Thyroid gland (tissue), 4 donors: ENCODE measurements at regions not wholly inside any gene's neighbourhood (a gene's known extent, or its start where the extent isn't known, plus 50 kb on each side); places are given as distances from the start of the nearest gene placed in this dataset.

Experiments
- CTCF ChIP-seq, 6 experiments: fragments of 200-600 bp in 3 of 6; fragments of 450-650 bp in 3 of 6; sonication (generic) in 3 of 6; IDR thresholded peaks; one replicate each; pipeline ENCODE4 v1.5.1; 2016 to 2019; ENCODE audit warnings: antibody characterized with exemption in 6 of 6, mild to moderate bottlenecking in 2 of 6, inconsistent platforms in 1 of 6, moderate library complexity in 1 of 6
- POLR2A ChIP-seq, 2 donors: fragments of 450-650 bp; IDR thresholded peaks; one replicate each; pipeline ENCODE4 v1.6.1; 2017; ENCODE audit warnings: antibody characterized with exemption in 2 of 2, mild to moderate bottlenecking in 2 of 2, moderate library complexity in 1 of 2

- TF ChIP-seq POLR2A (IDR thresholded peaks at IDR 0.05) (no peak), CTCF (IDR thresholded peaks at IDR 0.05) (no peak)
These were observed 943.7 kb downstream of the EFNA5 start for GRCh38 chr5:106727071-106727470.
